Transverse colon (tissue), 4 donors: ENCODE measurements at regions not wholly inside any gene's neighbourhood (a gene's known extent, or its start where the extent isn't known, plus 50 kb on each side); places are given as distances from the start of the nearest gene placed in this dataset.

Source experiments
- CTCF ChIP-seq, 5 experiments: fragments of 200-600 bp in 3 of 5; fragments of 450-650 bp in 2 of 5; sonication (generic) in 3 of 5; IDR thresholded peaks; 1 replicate in 2 of 5; 2 replicates in 3 of 5; pipeline ENCODE4 v1.5.1; 2016 to 2017; ENCODE audit warnings: antibody characterized with exemption in 5 of 5, inconsistent platforms in 3 of 5, mild to moderate bottlenecking in 2 of 5, moderate library complexity in 1 of 5
- POLR2A ChIP-seq: fragments of 450-650 bp; IDR thresholded peaks from one replicate; pipeline ENCODE4 v1.6.1; 2016; ENCODE audit warnings: antibody characterized with exemption, mild to moderate bottlenecking, moderate library complexity
- POLR2AphosphoS5 ChIP-seq, 3 donors: sonication (generic); formaldehyde crosslinking; IDR thresholded peaks; one replicate each; pipeline ENCODE4 v1.6.1; 2016; ENCODE audit warnings: antibody characterized with exemption in 3 of 3

- TF ChIP-seq POLR2A (no peak), CTCF (IDR thresholded peaks at IDR 0.05) (no peak), POLR2AphosphoS5 (IDR thresholded peaks at IDR 0.05) (no peak)
Measured at GRCh38 chr2:107412209-107412904, 414.3 kb upstream of the RGPD4 start.
